ENCODE measurements at regions not wholly inside any gene's neighbourhood (a gene's known extent, or its start where the extent isn't known, plus 50 kb on each side); places are given as distances from the start of the nearest gene placed in this dataset.
"Not testable (repeated sequence)": the region's sequence is repeated elsewhere in the genome, so short reads cannot be mapped to it uniquely, and the experiment has no call there.

- H3K79me1 ChIP-seq (ENCODE audit: low read depth in 1 of 2, low read length in 2 of 2); POLR2A ChIA-PET (ENCODE audit: unreplicated experiment); BruUV-seq (replicated peaks); H4K20me1 ChIP-seq (ENCODE audit: insufficient read depth, low read length); H3K9ac ChIP-seq (ENCODE audit: low read depth, low read length); H3K4me2 ChIP-seq (ENCODE audit: low read depth, low read length); H2BK15ac ChIP-seq (ENCODE audit: low read depth, low read length); H3K14ac ChIP-seq (replicated peaks; ENCODE audit: low read depth, low read length); H3K36me3 ChIP-seq (ENCODE audit: control insufficient read depth, insufficient read depth, low read length); H4K5ac ChIP-seq (ENCODE audit: low read depth, low read length); H3K56ac ChIP-seq (ENCODE audit: extremely low read depth, insufficient read depth, low read length); H4K8ac ChIP-seq (ENCODE audit: low read depth in 2 of 2, low read length in 2 of 2); DNase-seq; H3K4me3 ChIP-seq (ENCODE audit: insufficient read depth, low read depth, low read length); H2BK20ac ChIP-seq (ENCODE audit: low read depth, low read length); CTCF ChIA-PET; H2AK5ac ChIP-seq (ENCODE audit: low read depth, low read length); in situ Hi-C loops (cut with MboI; ENCODE audit: low sequenced_read_pairs); H2AFZ ChIP-seq (replicated peaks; ENCODE audit: low read length, poor library complexity); H4K91ac ChIP-seq (ENCODE audit: insufficient read depth, low read depth, low read length); H2AK9ac ChIP-seq (replicated peaks; ENCODE audit: low read depth, low read length, poor library complexity); H3K23ac ChIP-seq (ENCODE audit: low read depth, low read length); H3K18ac ChIP-seq (ENCODE audit: low read depth, low read length); H3K27me3 ChIP-seq (ENCODE audit: control insufficient read depth, insufficient read depth, low read length); dilution Hi-C loops (cut with HindIII; ENCODE audit: low sequenced_read_pairs, unreplicated experiment); H2BK5ac ChIP-seq (ENCODE audit: low read depth, low read length, poor library complexity, severe bottlenecking); ATAC-seq (ENCODE audit: low read depth); H3K4me1 ChIP-seq (ENCODE audit: control insufficient read depth, insufficient read depth, low read length); intact Hi-C loops (cut with micrococcal nuclease); H3K27ac ChIP-seq (ENCODE audit: insufficient read depth, low read length); H3K4ac ChIP-seq (ENCODE audit: low read depth, low read length); H3K9me3 ChIP-seq (ENCODE audit: control insufficient read depth, insufficient read depth, low read length); H3K9me1 ChIP-seq (ENCODE audit: insufficient read depth, low read length); H2BK120ac ChIP-seq (ENCODE audit: low read depth, low read length): not testable (repeated sequence)
- WGBS, 2 experiments (ENCODE audit: extremely low coverage in 2 of 2, insufficient read length in 1 of 2): no CpG with 5 or more reads among the region's 9 CpGs
These were observed 167.2 kb downstream of the BCL2L11 start for GRCh38 chr2:111287646-111288568.

DNA sequence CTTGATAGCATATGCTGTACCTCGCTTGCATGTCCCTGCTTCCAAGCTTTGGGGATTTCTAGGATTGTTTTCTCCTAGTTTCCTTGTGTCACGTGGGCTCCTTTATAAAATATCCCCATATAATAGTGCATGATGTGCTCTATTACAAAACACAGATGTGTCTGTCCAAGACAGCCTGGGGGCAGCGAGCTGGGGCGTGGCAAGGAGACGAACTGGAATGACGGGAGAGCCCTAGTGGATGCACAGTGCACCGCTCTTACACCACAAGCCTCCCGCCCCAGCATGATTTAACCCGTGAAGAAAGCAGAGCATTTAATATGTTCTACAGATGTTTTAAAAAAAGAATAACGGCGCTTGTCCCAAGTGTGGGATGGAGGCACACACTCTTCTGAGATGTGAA lies 169.7 kb downstream of the BCL2L11 start:
- H2BK120ac ChIP-seq (ENCODE audit: low read depth, low read length); dilution Hi-C loops (cut with HindIII; ENCODE audit: low sequenced_read_pairs, unreplicated experiment); DNase-seq; H3K27me3 ChIP-seq (ENCODE audit: control insufficient read depth, insufficient read depth, low read length); POLR2A ChIA-PET (ENCODE audit: unreplicated experiment); in situ Hi-C loops (cut with MboI; ENCODE audit: low sequenced_read_pairs); H3K4me3 ChIP-seq (ENCODE audit: insufficient read depth, low read depth, low read length); H3K9me3 ChIP-seq (ENCODE audit: control insufficient read depth, insufficient read depth, low read length); H2BK20ac ChIP-seq (ENCODE audit: low read depth, low read length); H2AFZ ChIP-seq (replicated peaks; ENCODE audit: low read length, poor library complexity); H3K4me2 ChIP-seq (ENCODE audit: low read depth, low read length); H2AK9ac ChIP-seq (replicated peaks; ENCODE audit: low read depth, low read length, poor library complexity); ATAC-seq (ENCODE audit: low read depth); intact Hi-C loops (cut with micrococcal nuclease); H2AK5ac ChIP-seq (ENCODE audit: low read depth, low read length); H3K18ac ChIP-seq (ENCODE audit: low read depth, low read length); H4K5ac ChIP-seq (ENCODE audit: low read depth, low read length); H2BK15ac ChIP-seq (ENCODE audit: low read depth, low read length); H3K4me1 ChIP-seq (ENCODE audit: control insufficient read depth, insufficient read depth, low read length); BruUV-seq (replicated peaks); H3K9ac ChIP-seq (ENCODE audit: low read depth, low read length); H3K36me3 ChIP-seq (ENCODE audit: control insufficient read depth, insufficient read depth, low read length); H3K27ac ChIP-seq (ENCODE audit: insufficient read depth, low read length); H4K20me1 ChIP-seq (ENCODE audit: insufficient read depth, low read length); H3K56ac ChIP-seq (ENCODE audit: extremely low read depth, insufficient read depth, low read length); H3K14ac ChIP-seq (replicated peaks; ENCODE audit: low read depth, low read length); CTCF ChIA-PET; H3K79me1 ChIP-seq (ENCODE audit: low read depth in 1 of 2, low read length in 2 of 2); H4K8ac ChIP-seq (ENCODE audit: low read depth in 2 of 2, low read length in 2 of 2); H3K4ac ChIP-seq (ENCODE audit: low read depth, low read length); H3K9me1 ChIP-seq (ENCODE audit: insufficient read depth, low read length); H2BK5ac ChIP-seq (ENCODE audit: low read depth, low read length, poor library complexity, severe bottlenecking); H3K23ac ChIP-seq (ENCODE audit: low read depth, low read length); H4K91ac ChIP-seq (ENCODE audit: insufficient read depth, low read depth, low read length): not testable (repeated sequence)
- no CpG with 5 or more reads among the region's 11 CpGs for WGBS, 2 experiments (ENCODE audit: extremely low coverage in 2 of 2, insufficient read length in 1 of 2)
